SH-SY5Y (cell line): ENCODE measurements at regions not wholly inside any gene's neighbourhood (a gene's known extent, or its start where the extent isn't known, plus 50 kb on each side); places are given as distances from the start of the nearest gene placed in this dataset.

ENCODE experiments used
- GATA2 ChIP-seq: IDR thresholded peaks from 2 replicates; pipeline ENCODE4 v1.6.1; 2011; ENCODE audit warnings: mild to moderate bottlenecking, low read depth, low read length
- GATA3 ChIP-seq: IDR thresholded peaks from 2 replicates; pipeline ENCODE4 v1.6.1; 2011; ENCODE audit warnings: low read depth, mild to moderate bottlenecking, low read length, moderate library complexity

DNA sequence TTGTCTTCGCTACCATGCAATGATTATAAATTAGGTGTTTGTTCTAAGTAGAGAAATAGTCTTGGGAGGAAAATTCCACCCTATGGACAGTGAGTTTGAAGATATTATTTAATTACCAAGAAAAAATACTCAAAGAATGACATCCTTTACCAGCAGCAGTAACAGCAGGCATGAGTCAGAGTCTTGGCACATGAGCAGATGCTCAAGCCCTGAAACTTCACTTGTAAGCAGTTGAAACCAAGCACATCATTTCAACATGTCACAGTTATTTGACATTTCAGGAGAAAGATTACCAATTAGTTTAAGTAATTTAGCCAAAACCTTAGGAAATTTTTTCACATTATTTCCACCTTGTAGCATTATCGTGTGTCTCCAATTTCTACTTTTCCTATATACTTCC, 99.2 kb downstream of the C12orf50 start:
- no peak for TF ChIP-seq GATA3
- TF ChIP-seq GATA2, result no peak

DNA sequence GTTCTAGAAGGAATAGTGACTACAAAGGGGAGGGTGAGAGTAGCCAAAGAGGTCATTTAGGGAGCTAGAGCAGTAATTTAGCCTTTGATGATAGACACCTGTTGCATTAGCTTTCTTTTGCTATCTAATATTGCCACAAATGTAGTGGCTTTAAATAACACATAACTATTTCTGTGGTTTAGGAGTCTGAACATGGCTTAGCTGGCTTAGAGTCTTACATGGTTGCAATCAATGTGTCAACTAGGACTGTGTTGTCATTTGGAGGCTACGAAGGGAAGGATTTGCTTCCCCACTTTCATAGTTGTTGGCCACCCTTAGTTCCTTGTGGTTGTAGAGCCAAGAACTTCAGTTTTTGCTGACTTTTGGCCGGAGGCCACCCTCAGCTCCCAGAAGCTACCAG, 99.9 kb downstream of the C12orf50 start:
- TF ChIP-seq GATA3 (no peak), GATA2 (no peak)

GRCh38 chr12:87928031-87928430, 101.2 kb downstream of the C12orf50 start:
- TF ChIP-seq GATA3, result no peak
- TF ChIP-seq GATA2, result no peak

DNA sequence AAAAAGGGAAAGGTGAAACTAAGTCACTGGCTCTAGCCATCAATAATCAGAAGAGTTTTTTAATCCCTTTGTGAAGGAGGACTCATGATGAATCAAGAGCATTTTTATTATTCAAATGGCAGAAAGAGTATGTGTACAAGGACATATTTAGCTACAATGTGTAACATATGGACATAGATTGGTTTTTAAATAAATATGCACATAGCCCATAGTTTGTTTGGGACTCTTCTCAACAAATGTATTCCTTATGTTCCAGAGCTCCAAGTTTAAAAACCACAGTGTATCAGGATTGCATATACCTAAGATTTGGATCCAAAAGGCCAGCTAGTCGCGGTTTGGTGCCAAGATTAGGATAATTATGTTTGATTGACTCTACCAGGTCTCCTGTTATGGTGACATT, 104.2 kb downstream of the C12orf50 start:
- no peak for TF ChIP-seq GATA3
- TF ChIP-seq GATA2, result no peak

- no peak for TF ChIP-seq GATA2
- TF ChIP-seq GATA3, result no peak
Measured at GRCh38 chr12:87924149-87924548, 105.1 kb downstream of the C12orf50 start.

GRCh38 chr12:87923361-87923760, 105.8 kb downstream of the C12orf50 start:
- TF ChIP-seq GATA3 (no peak), GATA2 (no peak)

GRCh38 chr12:87922736-87923135, 106.5 kb downstream of the C12orf50 start:
- TF ChIP-seq GATA3 (no peak), GATA2 (no peak)

- TF ChIP-seq GATA2, result no peak
- TF ChIP-seq GATA3, result no peak
Measured at GRCh38 chr12:87921621-87922020, 107.6 kb downstream of the C12orf50 start.

DNA sequence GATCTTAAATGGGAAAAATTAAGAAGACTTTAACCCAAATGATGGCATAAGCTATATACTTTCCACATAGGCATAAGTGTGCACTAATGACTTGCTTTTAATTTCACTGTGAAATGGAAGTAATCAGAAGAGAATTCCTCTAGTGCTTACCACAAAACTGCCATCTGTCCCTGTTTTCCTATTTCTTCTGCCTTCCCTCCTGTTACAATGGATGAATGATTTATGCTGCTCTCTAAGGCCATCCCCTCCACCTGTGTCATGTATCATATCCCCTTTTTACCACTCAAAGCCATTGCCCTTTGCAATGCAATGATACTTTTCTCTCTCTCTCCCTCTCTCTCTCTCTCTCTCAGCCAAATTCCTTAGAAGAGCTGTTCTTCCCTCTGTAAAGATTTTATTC, 109.1 kb downstream of the C12orf50 start:
- TF ChIP-seq GATA2 (no peak), GATA3 (no peak)

- TF ChIP-seq GATA2 (no peak), GATA3 (no peak)
Measured at GRCh38 chr12:87901457-87901856, 127.7 kb downstream of the C12orf50 start.

DNA sequence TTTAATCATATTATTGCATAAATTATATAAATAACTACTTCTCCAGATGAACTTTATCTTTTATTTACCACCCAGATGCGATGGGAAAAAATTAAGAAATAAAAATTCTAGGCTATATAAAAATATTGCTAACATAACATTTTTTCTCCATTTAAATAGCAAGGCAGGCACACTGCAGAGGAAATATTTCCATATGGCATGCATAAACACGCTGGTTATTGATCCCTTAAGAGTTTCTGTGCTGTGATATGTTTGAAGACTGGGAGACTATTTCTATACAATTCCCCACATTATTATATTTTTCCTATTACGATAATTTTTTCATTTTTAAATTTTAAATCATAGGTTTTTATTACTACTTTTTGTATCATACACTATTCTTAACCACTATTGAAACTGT, 131.5 kb downstream of the C12orf50 start:
- TF ChIP-seq GATA2 (no peak), GATA3 (no peak)

DNA sequence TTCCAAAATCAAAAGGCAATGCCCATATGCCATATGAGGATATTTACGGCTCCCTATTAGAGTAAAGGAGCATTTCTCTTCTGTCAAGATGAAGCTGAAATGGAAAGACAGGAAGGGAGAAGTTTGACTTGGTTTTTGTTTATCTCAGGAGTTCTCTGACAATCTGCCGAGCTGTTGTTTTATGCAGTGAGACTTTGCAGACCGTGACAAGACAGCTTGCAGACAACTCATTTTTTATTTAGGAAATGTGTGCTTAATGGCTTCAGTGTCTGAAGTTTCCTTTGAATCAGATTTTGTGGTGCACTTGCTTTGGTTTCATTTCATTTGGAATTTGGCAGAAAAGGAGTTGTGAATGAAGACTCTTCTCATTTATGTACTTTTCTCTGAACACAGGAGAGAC, 145.4 kb downstream of the C12orf50 start:
- TF ChIP-seq GATA3, result no peak
- no peak for TF ChIP-seq GATA2

DNA sequence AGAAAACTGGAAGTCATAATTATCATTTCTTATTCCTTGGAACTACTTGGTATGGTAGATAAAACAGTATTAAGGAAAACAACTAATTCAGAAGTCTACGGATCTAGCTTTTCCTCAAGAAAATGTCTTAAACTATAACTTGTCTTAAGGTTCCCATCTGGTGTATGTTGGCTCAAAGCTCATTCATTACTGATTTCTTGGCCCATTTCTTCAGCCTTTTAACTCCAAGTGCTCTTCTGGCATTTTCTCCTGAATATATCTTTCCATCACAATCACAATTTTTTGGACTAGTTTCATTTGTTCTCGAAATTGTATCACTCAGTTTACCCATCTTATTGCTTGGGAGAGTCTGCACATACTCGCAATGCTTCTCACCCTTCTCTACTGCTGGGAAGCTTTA, 150.1 kb downstream of the C12orf50 start:
- TF ChIP-seq GATA2 (no peak), GATA3 (no peak)

DNA sequence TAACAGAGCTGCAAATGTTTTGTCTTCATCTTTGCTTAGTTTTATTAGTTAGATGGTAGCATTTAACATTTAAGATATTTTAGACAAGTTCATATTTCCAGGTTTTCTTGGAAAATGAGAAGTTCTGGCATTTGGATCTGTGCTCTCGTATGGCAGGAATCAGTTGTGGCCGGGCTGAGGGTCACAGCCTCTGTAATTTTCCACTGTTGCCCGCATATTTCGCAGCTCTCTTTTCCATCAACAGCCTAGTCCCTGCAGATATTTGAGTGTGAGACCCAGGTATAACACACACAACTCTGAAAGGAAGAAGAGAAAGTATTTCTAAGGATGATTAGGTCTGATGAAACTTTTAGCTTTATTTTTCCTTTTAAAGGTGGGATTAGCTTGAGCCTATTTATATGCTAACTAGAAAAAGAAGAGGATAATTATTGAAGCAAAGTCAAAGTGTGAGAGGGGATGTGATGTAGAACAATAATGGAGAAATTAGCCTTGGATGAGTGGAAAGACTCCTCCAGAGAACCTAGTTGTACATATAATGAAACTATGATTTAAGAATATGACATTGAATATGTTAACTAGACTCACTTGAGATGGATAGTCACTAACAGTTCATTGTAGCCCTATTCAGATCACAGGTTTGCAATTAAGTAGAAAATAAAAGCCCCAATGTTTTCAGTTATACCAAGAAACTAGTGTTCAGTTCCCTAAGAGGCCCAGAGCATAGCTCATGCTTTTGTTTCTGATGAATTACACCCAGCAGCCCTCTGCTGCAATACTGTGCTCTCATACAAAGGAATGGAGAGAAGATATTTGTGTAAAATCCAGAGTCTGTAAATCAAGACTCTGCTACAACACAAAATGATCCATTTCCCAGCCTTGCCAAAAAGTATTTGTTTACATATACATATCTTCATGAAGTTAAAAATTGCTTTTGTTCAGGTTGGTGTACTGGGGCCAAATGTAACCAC, 158.4 kb downstream of the C12orf50 start:
- TF ChIP-seq GATA2, result no peak
- no peak for TF ChIP-seq GATA3

- TF ChIP-seq GATA3 (no peak), GATA2 (no peak)
Measured at GRCh38 chr12:87870061-87870460, 159.1 kb downstream of the C12orf50 start.

DNA sequence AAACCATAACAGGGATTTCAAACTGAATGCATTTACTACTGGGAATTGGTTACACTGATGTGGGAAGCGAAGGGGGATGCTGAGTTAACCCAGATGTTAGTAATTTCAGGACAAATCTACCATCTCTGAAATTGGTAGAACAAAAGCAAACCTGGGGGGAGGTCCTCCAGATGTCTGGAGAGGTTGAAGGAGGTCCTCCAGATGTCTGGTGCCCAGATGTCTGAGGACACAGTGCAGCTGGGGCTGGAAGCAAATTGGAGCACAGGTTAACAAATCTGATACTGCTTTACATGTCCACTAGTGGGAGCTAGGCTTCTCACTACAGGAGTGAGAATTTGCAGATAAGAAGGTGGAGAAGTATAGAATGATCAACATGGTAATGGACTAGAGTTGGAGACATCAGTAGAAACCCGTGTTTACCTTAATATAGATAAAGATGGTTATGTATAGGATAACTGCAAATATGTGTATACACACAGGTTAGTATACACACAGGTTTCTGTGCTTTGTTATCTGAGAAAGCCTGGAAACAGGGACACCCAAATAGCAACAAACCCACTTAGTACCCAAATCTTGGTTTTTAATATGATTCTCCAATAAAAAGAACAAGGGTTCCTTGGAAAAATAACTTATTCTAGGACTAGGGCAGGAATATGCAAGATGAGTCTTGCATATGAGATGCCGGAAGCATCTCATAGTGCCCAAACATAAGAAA, 162.5 kb downstream of the C12orf50 start:
- no peak for TF ChIP-seq GATA3
- TF ChIP-seq GATA2, result peak; percentile 35; the same call in 1 of the 2 replicates
